ENCODE measurements at regions not wholly inside any gene's neighbourhood (a gene's known extent, or its start where the extent isn't known, plus 50 kb on each side); places are given as distances from the start of the nearest gene placed in this dataset.
A peak's percentile ranks its signal among the peaks of the same experiment; 100 is the strongest.

GRCh38 chr1:43074709-43075108 is 97.4 kb downstream of the EBNA1BP2 start:
- no peaks in the 10 kb centered on the region for H3K9me3 ChIP-seq (ENCODE audit: control insufficient read depth, insufficient read depth, low read length)
- H3K27ac ChIP-seq (ENCODE audit: low read length): no peak overlapping the region
- DNase-seq (ENCODE audit: low read depth, low spot score): no peak
- H3K4me3 ChIP-seq (ENCODE audit: low read length): no peak overlapping the region
- H3K36me3 ChIP-seq (ENCODE audit: control insufficient read depth, insufficient read depth, low read length): no peaks in the 10 kb centered on the region
- no peaks in the 10 kb centered on the region for H3K4me1 ChIP-seq (ENCODE audit: control insufficient read depth, insufficient read depth, low read length)
- no CpG with 5 or more reads among the region's 2 CpGs for WGBS (ENCODE audit: insufficient coverage, insufficient read length)
- H3K27me3 ChIP-seq (ENCODE audit: control insufficient read depth, insufficient read depth, low read length): no peaks in the 10 kb centered on the region

GRCh38 chr1:43074244-43074643 is 97.8 kb downstream of the EBNA1BP2 start:
- Histone ChIP-seq H3K9me3 (ENCODE audit: control insufficient read depth, insufficient read depth, low read length) (no peaks in the 10 kb centered on the region), H3K27me3 (ENCODE audit: control insufficient read depth, insufficient read depth, low read length) (no peaks in the 10 kb centered on the region), H3K27ac (ENCODE audit: low read length) (no peak overlapping the region), H3K36me3 (ENCODE audit: control insufficient read depth, insufficient read depth, low read length) (no peaks in the 10 kb centered on the region), H3K4me1 (ENCODE audit: control insufficient read depth, insufficient read depth, low read length) (peaks cover 2% of the 10 kb centered on the region; the same call in 1 of the 2 replicates), H3K4me3 (ENCODE audit: low read length) (no peak overlapping the region)
- WGBS (ENCODE audit: insufficient coverage, insufficient read length): no CpG with 5 or more reads among the region's 3 CpGs
- no peak for DNase-seq (ENCODE audit: low read depth, low spot score)

- Histone ChIP-seq H3K27me3 (ENCODE audit: control insufficient read depth, insufficient read depth, low read length) (no peaks in the 10 kb centered on the region), H3K9me3 (ENCODE audit: control insufficient read depth, insufficient read depth, low read length) (no peaks in the 10 kb centered on the region), H3K4me3 (ENCODE audit: low read length) (no peak overlapping the region), H3K36me3 (ENCODE audit: control insufficient read depth, insufficient read depth, low read length) (no peaks in the 10 kb centered on the region), H3K27ac (ENCODE audit: low read length) (no peak overlapping the region), H3K4me1 (ENCODE audit: control insufficient read depth, insufficient read depth, low read length) (peaks cover 4% of the 10 kb centered on the region; the same call in 1 of the 2 replicates)
- DNase-seq (ENCODE audit: low read depth, low spot score): peak; percentile 68
- no CpG with 5 or more reads among the region's 8 CpGs for WGBS (ENCODE audit: insufficient coverage, insufficient read length)
Observed at GRCh38 chr1:43073490-43074230, 98.4 kb downstream of the EBNA1BP2 start.

GRCh38 chr1:43072314-43072713 is 99.8 kb downstream of the EBNA1BP2 start:
- Histone ChIP-seq H3K9me3 (ENCODE audit: control insufficient read depth, insufficient read depth, low read length) (no peaks in the 10 kb centered on the region), H3K4me1 (ENCODE audit: control insufficient read depth, insufficient read depth, low read length) (peaks cover 6% of the 10 kb centered on the region; the same call in 1 of the 2 replicates), H3K27me3 (ENCODE audit: control insufficient read depth, insufficient read depth, low read length) (no peaks in the 10 kb centered on the region)

GRCh38 chr1:43071241-43071640 is 100.8 kb downstream of the EBNA1BP2 start:
- no peaks in the 10 kb centered on the region for H3K9me3 ChIP-seq (ENCODE audit: control insufficient read depth, insufficient read depth, low read length)
- WGBS (ENCODE audit: insufficient coverage, insufficient read length): no CpG with 5 or more reads among the region's 2 CpGs
- no peak for DNase-seq (ENCODE audit: low read depth, low spot score)
- H3K27ac ChIP-seq (ENCODE audit: low read length): no peak overlapping the region
- H3K4me3 ChIP-seq (ENCODE audit: low read length): no peak overlapping the region
- peaks cover 6% of the 10 kb centered on the region; the same call in 1 of the 2 replicates for H3K4me1 ChIP-seq (ENCODE audit: control insufficient read depth, insufficient read depth, low read length)
- no peaks in the 10 kb centered on the region for H3K36me3 ChIP-seq (ENCODE audit: control insufficient read depth, insufficient read depth, low read length)
- no peaks in the 10 kb centered on the region for H3K27me3 ChIP-seq (ENCODE audit: control insufficient read depth, insufficient read depth, low read length)

More at GRCh38 chr1:43072314-43072713, 99.8 kb downstream of the EBNA1BP2 start:
- no peak for DNase-seq (ENCODE audit: low read depth, low spot score)
- WGBS (ENCODE audit: insufficient coverage, insufficient read length): no CpG with 5 or more reads among the region's 4 CpGs
- no peaks in the 10 kb centered on the region for H3K36me3 ChIP-seq (ENCODE audit: control insufficient read depth, insufficient read depth, low read length)
- no peak overlapping the region for H3K27ac ChIP-seq (ENCODE audit: low read length)
- no peak overlapping the region for H3K4me3 ChIP-seq (ENCODE audit: low read length)

- H3K4me1 ChIP-seq (ENCODE audit: control insufficient read depth, insufficient read depth, low read length): peaks cover 6% of the 10 kb centered on the region; the same call in 1 of the 2 replicates
- H3K36me3 ChIP-seq (ENCODE audit: control insufficient read depth, insufficient read depth, low read length): no peaks in the 10 kb centered on the region
- no peak for DNase-seq (ENCODE audit: low read depth, low spot score)
- WGBS (ENCODE audit: insufficient coverage, insufficient read length): no CpG with 5 or more reads among the region's 12 CpGs
- H3K4me3 ChIP-seq (ENCODE audit: low read length): no peak overlapping the region
- H3K9me3 ChIP-seq (ENCODE audit: control insufficient read depth, insufficient read depth, low read length): no peaks in the 10 kb centered on the region
- H3K27ac ChIP-seq (ENCODE audit: low read length): no peak overlapping the region
- H3K27me3 ChIP-seq (ENCODE audit: control insufficient read depth, insufficient read depth, low read length): no peaks in the 10 kb centered on the region
Observed at GRCh38 chr1:43069461-43070050, 102.5 kb downstream of the EBNA1BP2 start.

GRCh38 chr1:43068911-43069310 is 103.2 kb downstream of the EBNA1BP2 start:
- DNase-seq (ENCODE audit: low read depth, low spot score): no peak
- H3K27ac ChIP-seq (ENCODE audit: low read length): no peak overlapping the region
- no peak overlapping the region for H3K4me3 ChIP-seq (ENCODE audit: low read length)
- H3K27me3 ChIP-seq (ENCODE audit: control insufficient read depth, insufficient read depth, low read length): no peaks in the 10 kb centered on the region
- peaks cover 6% of the 10 kb centered on the region; the same call in 1 of the 2 replicates for H3K4me1 ChIP-seq (ENCODE audit: control insufficient read depth, insufficient read depth, low read length)
- H3K36me3 ChIP-seq (ENCODE audit: control insufficient read depth, insufficient read depth, low read length): no peaks in the 10 kb centered on the region
- no CpG with 5 or more reads among the region's 6 CpGs for WGBS (ENCODE audit: insufficient coverage, insufficient read length)
- no peaks in the 10 kb centered on the region for H3K9me3 ChIP-seq (ENCODE audit: control insufficient read depth, insufficient read depth, low read length)

GRCh38 chr1:43067977-43068751 is 103.9 kb downstream of the EBNA1BP2 start:
- no CpG with 5 or more reads among the region's 60 CpGs for WGBS (ENCODE audit: insufficient coverage, insufficient read length)

GRCh38 chr1:43067233-43067745 is 104.8 kb downstream of the EBNA1BP2 start:
- H3K4me3 ChIP-seq (ENCODE audit: low read length): no peak overlapping the region
- no peak for DNase-seq (ENCODE audit: low read depth, low spot score)
- no peak overlapping the region for H3K27ac ChIP-seq (ENCODE audit: low read length)
- no peaks in the 10 kb centered on the region for H3K9me3 ChIP-seq (ENCODE audit: control insufficient read depth, insufficient read depth, low read length)
- no CpG with 5 or more reads among the region's 6 CpGs for WGBS (ENCODE audit: insufficient coverage, insufficient read length)
- no peaks in the 10 kb centered on the region for H3K27me3 ChIP-seq (ENCODE audit: control insufficient read depth, insufficient read depth, low read length)
- H3K36me3 ChIP-seq (ENCODE audit: control insufficient read depth, insufficient read depth, low read length): no peaks in the 10 kb centered on the region
- H3K4me1 ChIP-seq (ENCODE audit: control insufficient read depth, insufficient read depth, low read length): peaks cover 8% of the 10 kb centered on the region

More at GRCh38 chr1:43067977-43068751, 103.9 kb downstream of the EBNA1BP2 start:
- Histone ChIP-seq H3K27me3 (ENCODE audit: control insufficient read depth, insufficient read depth, low read length) (no peaks in the 10 kb centered on the region), H3K36me3 (ENCODE audit: control insufficient read depth, insufficient read depth, low read length) (no peaks in the 10 kb centered on the region), H3K27ac (ENCODE audit: low read length) (no peak overlapping the region), H3K9me3 (ENCODE audit: control insufficient read depth, insufficient read depth, low read length) (no peaks in the 10 kb centered on the region), H3K4me3 (ENCODE audit: low read length) (no peak overlapping the region), H3K4me1 (ENCODE audit: control insufficient read depth, insufficient read depth, low read length) (peaks cover 6% of the 10 kb centered on the region; the same call in 1 of the 2 replicates)
- DNase-seq (ENCODE audit: low read depth, low spot score): no peak

GRCh38 chr1:43066578-43066977 is 105.5 kb downstream of the EBNA1BP2 start:
- peaks cover 8% of the 10 kb centered on the region for H3K4me1 ChIP-seq (ENCODE audit: control insufficient read depth, insufficient read depth, low read length)
- WGBS (ENCODE audit: insufficient coverage, insufficient read length): no CpG with 5 or more reads among the region's 9 CpGs
- H3K9me3 ChIP-seq (ENCODE audit: control insufficient read depth, insufficient read depth, low read length): no peaks in the 10 kb centered on the region
- no peak overlapping the region for H3K4me3 ChIP-seq (ENCODE audit: low read length)
- H3K36me3 ChIP-seq (ENCODE audit: control insufficient read depth, insufficient read depth, low read length): no peaks in the 10 kb centered on the region
- no peaks in the 10 kb centered on the region for H3K27me3 ChIP-seq (ENCODE audit: control insufficient read depth, insufficient read depth, low read length)
- no peak for DNase-seq (ENCODE audit: low read depth, low spot score)
- H3K27ac ChIP-seq (ENCODE audit: low read length): no peak overlapping the region
